Endothelial cell of umbilical vein (primary cell): ENCODE measurements at regions not wholly inside any gene's neighbourhood (a gene's known extent, or its start where the extent isn't known, plus 50 kb on each side); places are given as distances from the start of the nearest gene placed in this dataset.

Source experiments
- BruUV-seq: library from RNA; stranded (reverse); fragments of 400-500 nt; replicated peaks from 2 replicates; lab custom pipeline; 2021; lab: Mats Ljungman, UMichigan
- CTCF ChIA-PET: fragments of 300-600, 350-600 bp; sonication (Branson Sonifier 250); formaldehyde crosslinking; loops from one replicate; lab custom pipeline; 2021; ENCODE audit warnings: antibody characterized with exemption, inconsistent platforms; lab: Charles Lee
- POLR2A ChIA-PET: fragments of 300-600, 350-600 bp; sonication (Branson Sonifier 250); formaldehyde crosslinking; loops from one replicate; lab custom pipeline; 2021; ENCODE audit warnings: antibody characterized with exemption, inconsistent platforms; lab: Charles Lee
- DNase-seq: peaks from one replicate; pipeline ENCODE4 v3.0.0-alpha.2; 2011; ENCODE audit warnings: low read depth, low spot score
- FAIRE-seq: peaks from 2 replicates; lab custom pipeline; 2011; peaks lifted over from hg19 to GRCh38; lab: Jason Lieb, UNC
- H2AFZ ChIP-seq: 2 replicates; pipeline ENCODE4 v1.6.0; 2012; ENCODE audit warnings: low read depth, low read length, control low read depth, inconsistent platforms
- H3K27ac ChIP-seq: 2 replicates; pipeline ENCODE4 v1.5.1; 2011; ENCODE audit warnings: low read depth, mild to moderate bottlenecking, control low read depth, low read length, moderate library complexity; ENCODE audit not compliant: insufficient read depth
- H3K27me3 ChIP-seq, 2 experiments: 2 replicates each; pipeline versions ENCODE4 v1.6.0 to v1.6.1; 2011; ENCODE audit warnings: low read length in 2 of 2, mixed read lengths in 1 of 2; ENCODE audit not compliant: control insufficient read depth in 2 of 2, insufficient read depth in 2 of 2
- H3K36me3 ChIP-seq, 2 experiments: 2 replicates in 1 of 2; 3 replicates in 1 of 2; pipeline ENCODE4 v1.5.1; 2011; ENCODE audit warnings: low read length in 2 of 2, mild to moderate bottlenecking in 1 of 2, moderate library complexity in 1 of 2; ENCODE audit not compliant: control insufficient read depth in 2 of 2, insufficient read depth in 2 of 2; ENCODE audit errors: extremely low read depth in 1 of 2
- H3K4me1 ChIP-seq: 3 replicates; pipeline ENCODE4 v1.5.1; 2011; ENCODE audit warnings: mild to moderate bottlenecking, low read length; ENCODE audit not compliant: control insufficient read depth, insufficient read depth; ENCODE audit errors: extremely low read depth
- H3K4me2 ChIP-seq: 2 replicates; pipeline ENCODE4 v1.6.1; 2011; ENCODE audit warnings: low read length, control low read depth, mixed read lengths; ENCODE audit not compliant: insufficient read depth
- H3K4me3 ChIP-seq, 3 experiments: fragments of 200-600 bp in 1 of 3; sonication (generic), shearing (Covaris generic) in 1 of 3; replicated peaks in 1 of 3; 2 replicates each; pipeline ENCODE4 v1.5.1; 2011 to 2016; ENCODE audit warnings: control low read depth in 3 of 3, low read length in 3 of 3, mild to moderate bottlenecking in 2 of 3, inconsistent platforms in 1 of 3, low read depth in 1 of 3, moderate library complexity in 1 of 3; ENCODE audit not compliant: insufficient read depth in 1 of 3
- H3K79me2 ChIP-seq: 2 replicates; pipeline ENCODE4 v1.6.0; 2012; ENCODE audit warnings: low read length, inconsistent platforms; ENCODE audit not compliant: control insufficient read depth, insufficient read depth
- H3K9ac ChIP-seq: replicated peaks from 2 replicates; pipeline ENCODE3; 2011; ENCODE audit warnings: low read length, control low read depth; ENCODE audit not compliant: insufficient read depth; ENCODE audit errors: extremely low read depth
- H3K9me1 ChIP-seq: replicated peaks from 3 replicates; pipeline ENCODE4 v1.6.0; 2011; ENCODE audit warnings: mild to moderate bottlenecking, low read length; ENCODE audit not compliant: control insufficient read depth, insufficient read depth; ENCODE audit errors: extremely low read depth
- H3K9me3 ChIP-seq: replicated peaks from 2 replicates; pipeline ENCODE4 v1.5.1; 2012; ENCODE audit warnings: low read length, inconsistent platforms; ENCODE audit not compliant: control insufficient read depth, insufficient read depth
- H4K20me1 ChIP-seq: replicated peaks from 2 replicates; pipeline ENCODE3; 2011; ENCODE audit warnings: mild to moderate bottlenecking, low read length; ENCODE audit not compliant: control insufficient read depth, insufficient read depth; ENCODE audit errors: extremely low read depth
- FOS ChIP-seq: IDR thresholded peaks from 2 replicates; pipeline ENCODE4 v1.6.1; 2011; ENCODE audit warnings: mild to moderate bottlenecking, low read length, moderate library complexity, borderline replicate concordance; ENCODE audit not compliant: insufficient read depth
- GATA2 ChIP-seq: IDR thresholded peaks from 2 replicates; pipeline ENCODE4 v1.7.0; 2011; ENCODE audit warnings: low read depth, mild to moderate bottlenecking, moderate library complexity, mixed read lengths, low read length; ENCODE audit not compliant: insufficient read length, insufficient read depth
- JUN ChIP-seq: IDR thresholded peaks from 2 replicates; pipeline ENCODE4 v1.6.1; 2011; ENCODE audit warnings: borderline replicate concordance, low read depth; ENCODE audit not compliant: insufficient read length, insufficient read depth
- MYC ChIP-seq: IDR thresholded peaks from one replicate; pipeline ENCODE4 v1.6.1; 2011; ENCODE audit warnings: mild to moderate bottlenecking, low read depth, low read length
- POLR2A ChIP-seq: IDR thresholded peaks from 2 replicates; pipeline ENCODE4 v1.6.1; 2012; ENCODE audit warnings: low read depth, mild to moderate bottlenecking, control low read depth, low read length
- POLR2AphosphoS5 ChIP-seq: IDR thresholded peaks from 2 replicates; pipeline ENCODE4 v1.6.1; 2012; ENCODE audit warnings: low read depth, mild to moderate bottlenecking, control low read depth, low read length, moderate library complexity; ENCODE audit not compliant: insufficient read depth
- dilution Hi-C: fragments of 300-500 bp; cut with MboI; formaldehyde crosslinking; loops from one replicate; pipeline ENCODE4 v1.15.0; 2019; ENCODE audit warnings: low sequenced_read_pairs; ENCODE audit not compliant: extremely low pct_ligation_motif_present
- intact Hi-C: fragments of 100-400 bp; cut with micrococcal nuclease; formaldehyde crosslinking; loops from one replicate; pipeline ENCODE4 v1.10.0; 2022
- TF ChIP-seq, protein P1 (sequence below): IDR thresholded peaks from 2 replicates; pipeline ENCODE4 v1.6.1; 2011; ENCODE audit not compliant: insufficient read depth, insufficient read length
- TF ChIP-seq, protein P2 (sequence below), 2 donors: IDR thresholded peaks; 1 replicate in 1 of 2; 2 replicates in 1 of 2; pipeline ENCODE4 v1.5.1; 2011; ENCODE audit warnings: low read length in 2 of 2, mild to moderate bottlenecking in 2 of 2, moderate library complexity in 2 of 2, control low read depth in 1 of 2, inconsistent platforms in 1 of 2, low read depth in 1 of 2; ENCODE audit not compliant: insufficient read depth in 1 of 2; ENCODE audit errors: extremely low read depth in 1 of 2

DNA sequence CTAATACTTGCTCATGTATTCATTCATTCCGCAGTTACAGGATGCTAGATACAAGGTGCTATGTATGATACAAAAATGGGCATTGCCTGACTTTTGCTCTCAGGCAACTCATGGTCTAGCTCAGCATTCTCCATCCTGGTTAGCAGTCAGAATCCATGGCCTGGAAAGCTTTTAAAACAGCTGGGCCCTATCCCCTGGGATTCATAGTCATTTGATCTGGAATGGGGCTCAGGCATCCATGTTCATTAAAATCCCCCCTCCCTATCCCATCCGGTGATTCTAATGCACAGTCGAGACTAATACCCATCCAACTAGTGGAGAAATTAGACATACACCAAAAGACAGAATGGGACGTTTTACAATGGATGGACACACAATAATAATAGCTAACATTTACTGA is 104.1 kb upstream of the TMEM132E start:
- Histone ChIP-seq H3K9ac (no peak overlapping the region), H3K27ac (no peak overlapping the region), H3K9me3 (no peaks in the 10 kb centered on the region), H2AFZ (no peak overlapping the region), H3K9me1 (no peaks in the 10 kb centered on the region), H3K4me2 (no peak overlapping the region), H3K79me2 (no peaks in the 10 kb centered on the region), H3K36me3 (no peaks in the 10 kb centered on the region), H3K4me3 (no peak overlapping the region), H4K20me1 (no peaks in the 10 kb centered on the region), H3K27me3 (no peaks in the 10 kb centered on the region), H3K4me1 (no peaks in the 10 kb centered on the region)
- ChIA-PET POLR2A (no interaction called here), CTCF (no interaction called here)
- dilution Hi-C loops = no loop called here
- no peak for DNase-seq
- TF ChIP-seq, protein P1, sequence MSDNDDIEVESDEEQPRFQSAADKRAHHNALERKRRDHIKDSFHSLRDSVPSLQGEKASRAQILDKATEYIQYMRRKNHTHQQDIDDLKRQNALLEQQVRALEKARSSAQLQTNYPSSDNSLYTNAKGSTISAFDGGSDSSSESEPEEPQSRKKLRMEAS = no peak
- TF ChIP-seq FOS (no peak), POLR2A (no peak), POLR2AphosphoS5 (no peak), MYC (no peak), JUN (no peak), GATA2 (no peak)
- TF ChIP-seq, protein P2, sequence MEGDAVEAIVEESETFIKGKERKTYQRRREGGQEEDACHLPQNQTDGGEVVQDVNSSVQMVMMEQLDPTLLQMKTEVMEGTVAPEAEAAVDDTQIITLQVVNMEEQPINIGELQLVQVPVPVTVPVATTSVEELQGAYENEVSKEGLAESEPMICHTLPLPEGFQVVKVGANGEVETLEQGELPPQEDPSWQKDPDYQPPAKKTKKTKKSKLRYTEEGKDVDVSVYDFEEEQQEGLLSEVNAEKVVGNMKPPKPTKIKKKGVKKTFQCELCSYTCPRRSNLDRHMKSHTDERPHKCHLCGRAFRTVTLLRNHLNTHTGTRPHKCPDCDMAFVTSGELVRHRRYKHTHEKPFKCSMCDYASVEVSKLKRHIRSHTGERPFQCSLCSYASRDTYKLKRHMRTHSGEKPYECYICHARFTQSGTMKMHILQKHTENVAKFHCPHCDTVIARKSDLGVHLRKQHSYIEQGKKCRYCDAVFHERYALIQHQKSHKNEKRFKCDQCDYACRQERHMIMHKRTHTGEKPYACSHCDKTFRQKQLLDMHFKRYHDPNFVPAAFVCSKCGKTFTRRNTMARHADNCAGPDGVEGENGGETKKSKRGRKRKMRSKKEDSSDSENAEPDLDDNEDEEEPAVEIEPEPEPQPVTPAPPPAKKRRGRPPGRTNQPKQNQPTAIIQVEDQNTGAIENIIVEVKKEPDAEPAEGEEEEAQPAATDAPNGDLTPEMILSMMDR (IDR thresholded peaks at IDR 0.05; ENCODE audit: extremely low read depth in 1 of 2, insufficient read depth in 1 of 2, low read depth in 1 of 2, low read length in 2 of 2) = no peak
- no TSS peak for BruUV-seq
- intact Hi-C loops = no loop called here
- FAIRE-seq = no peak
